GF-D8 (cell line): ENCODE measurements at regions not wholly inside any gene's neighbourhood (a gene's known extent, or its start where the extent isn't known, plus 50 kb on each side); places are given as distances from the start of the nearest gene placed in this dataset.
"Not testable (repeated sequence)": the region's sequence is repeated elsewhere in the genome, so short reads cannot be mapped to it uniquely, and the experiment has no call there.

ENCODE experiments used
- DNase-seq: peaks from one replicate; lab custom pipeline; 2025; lab: John Stamatoyannopoulos, UW

GRCh38 chr2:212871597-212871996 is 279.8 kb downstream of the IKZF2 start:
- DNase-seq, result no peak

GRCh38 chr2:212864186-212864585 is 287.2 kb downstream of the IKZF2 start:
- DNase-seq, result no peak

DNA sequence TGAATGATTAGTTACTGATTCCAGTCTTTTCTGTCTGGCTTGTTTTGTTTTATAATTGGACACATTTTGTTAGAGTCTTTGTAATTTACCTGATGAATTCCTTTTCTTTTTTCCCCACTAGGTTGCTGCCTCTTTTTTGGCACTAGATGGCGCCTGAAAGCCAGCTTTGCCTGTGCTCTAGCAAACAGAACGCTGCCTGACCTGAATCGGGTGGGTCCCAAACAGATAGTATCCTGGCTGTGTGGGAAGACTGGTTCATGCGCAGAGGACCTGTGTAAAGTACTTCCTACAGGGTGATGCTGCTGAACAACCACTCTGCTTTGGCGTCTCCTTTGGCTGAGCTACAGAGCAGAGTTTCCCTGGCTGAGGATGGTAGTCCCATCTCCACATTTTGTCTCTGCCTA is 288.2 kb downstream of the IKZF2 start:
- DNase-seq, result peak; percentile 64

DNA sequence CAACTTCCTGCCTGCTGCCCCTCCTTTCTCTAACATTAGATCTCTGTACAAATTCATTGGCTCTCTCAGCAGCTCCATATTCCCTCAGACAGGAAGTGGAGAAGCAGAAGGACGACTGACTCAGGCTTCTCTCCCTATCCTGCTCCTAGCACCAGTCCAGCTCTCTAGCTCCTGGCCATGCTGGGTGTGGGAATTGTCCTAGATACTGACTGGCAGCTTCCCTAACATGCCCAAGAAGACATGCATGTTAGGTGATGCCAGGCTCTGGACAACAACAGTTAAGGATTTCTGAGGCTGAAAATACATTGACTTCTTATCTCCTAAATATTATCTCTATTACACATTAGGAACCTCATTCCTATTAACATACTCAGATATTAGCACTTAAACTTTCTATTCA is 292.9 kb downstream of the IKZF2 start:
- no peak for DNase-seq

DNA sequence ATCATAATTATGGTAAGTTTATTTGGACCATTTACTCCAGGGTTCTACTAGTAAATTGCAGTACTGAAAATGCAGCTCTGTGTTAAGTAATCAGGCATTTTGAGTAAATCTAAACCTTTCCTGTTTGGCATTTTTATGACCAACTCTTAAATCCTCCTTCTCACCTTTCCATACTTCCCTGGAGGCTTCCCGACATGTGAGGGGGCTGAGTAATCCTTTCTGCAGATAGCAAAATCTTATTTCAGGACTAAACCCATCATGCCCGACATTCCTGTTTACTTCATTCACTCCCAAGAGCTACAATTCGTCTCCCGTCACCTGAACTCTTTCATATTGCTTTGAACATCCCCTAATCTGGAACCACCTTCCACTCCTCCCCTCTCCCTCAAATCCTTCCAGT is 296.6 kb downstream of the IKZF2 start:
- no peak for DNase-seq

GRCh38 chr2:212854116-212854515 is 297.3 kb downstream of the IKZF2 start:
- no peak for DNase-seq

DNA sequence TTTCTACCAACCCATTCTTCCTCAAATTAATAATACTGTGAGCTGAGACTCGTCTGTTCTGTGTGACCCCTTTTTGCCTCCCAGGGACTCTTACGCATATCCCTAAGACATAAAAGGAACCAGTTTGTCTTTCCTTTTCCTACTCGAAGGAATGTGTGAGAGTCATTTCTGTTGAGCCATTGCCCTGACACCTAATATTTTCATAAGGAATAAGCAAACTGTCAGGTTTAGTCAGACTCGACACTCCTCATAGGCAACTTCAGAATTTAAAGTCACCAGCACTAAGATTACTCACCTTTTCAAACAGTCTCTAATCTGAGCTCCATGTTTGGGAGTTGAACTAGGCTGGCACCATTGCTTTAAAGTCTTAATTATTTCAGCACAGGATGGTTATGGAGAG is 305.5 kb downstream of the IKZF2 start:
- no peak for DNase-seq

DNA sequence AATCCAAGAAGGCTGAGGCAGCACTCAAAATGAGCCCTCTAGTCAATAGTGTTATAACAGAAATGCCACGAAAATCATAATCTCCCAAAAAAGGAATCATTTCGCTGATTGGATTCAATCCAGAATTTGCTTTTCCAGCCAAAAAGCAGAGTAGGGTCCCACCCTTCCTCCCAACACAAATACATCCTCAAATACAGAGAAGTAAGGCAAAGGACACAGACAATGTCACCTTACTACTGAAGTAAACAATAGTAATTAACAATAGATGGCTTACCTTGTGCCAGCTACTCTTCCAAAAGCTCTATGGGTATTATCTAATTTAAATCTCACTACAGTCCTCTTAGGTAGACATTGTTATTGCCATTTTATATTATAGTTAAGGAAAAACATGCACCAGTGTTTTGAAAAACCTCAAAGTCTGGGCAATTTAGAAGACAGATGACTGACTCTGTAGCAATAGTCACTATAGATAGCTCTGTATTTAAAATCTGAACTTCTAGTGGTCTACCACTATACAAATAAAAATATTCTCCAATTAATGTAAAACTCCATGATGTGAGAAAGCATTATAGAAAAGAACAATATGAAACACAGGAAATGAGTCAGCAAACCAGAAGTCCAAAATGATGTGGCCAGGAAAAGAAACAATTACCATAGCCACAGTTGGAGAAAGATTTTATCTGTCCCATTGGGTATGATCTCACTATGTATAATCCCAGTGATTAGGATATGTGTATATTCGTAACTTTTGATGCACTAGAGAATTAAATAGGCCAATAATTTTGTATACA is 305.0 kb upstream of the ERBB4 start:
- peak; percentile 0 for DNase-seq

DNA sequence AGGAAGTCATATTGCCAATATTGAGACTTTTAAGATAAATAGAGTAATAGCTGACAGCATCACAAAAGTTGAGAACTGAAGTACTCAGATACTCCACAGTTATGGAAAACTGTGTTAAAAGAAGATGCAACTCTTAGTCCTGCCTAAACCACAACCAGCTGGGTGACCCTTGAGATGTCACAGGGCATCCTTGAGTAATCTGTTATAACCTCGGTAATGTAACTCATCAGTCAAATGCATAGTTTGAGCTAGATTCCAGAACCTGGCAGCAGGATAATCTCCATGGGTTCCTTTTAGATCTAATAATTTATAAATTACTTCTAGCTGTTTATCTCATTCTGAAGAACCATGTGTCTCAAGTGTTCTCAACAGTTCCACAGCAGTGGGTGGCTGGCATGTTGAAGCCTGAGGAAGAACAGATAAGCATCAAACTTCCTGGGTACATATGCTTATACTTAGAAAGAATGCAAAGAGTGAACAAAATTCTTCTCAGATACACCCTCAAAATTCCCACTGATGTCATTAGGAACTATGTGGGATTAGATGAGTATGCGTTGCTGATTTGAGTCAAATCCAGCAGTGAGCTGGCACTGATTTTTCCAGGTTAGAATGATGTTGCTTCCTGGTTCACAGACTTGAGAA is 304.1 kb upstream of the ERBB4 start:
- DNase-seq, result no peak

- DNase-seq, result no peak
Measured at GRCh38 chr2:212841460-212841859, 302.9 kb upstream of the ERBB4 start.

DNA sequence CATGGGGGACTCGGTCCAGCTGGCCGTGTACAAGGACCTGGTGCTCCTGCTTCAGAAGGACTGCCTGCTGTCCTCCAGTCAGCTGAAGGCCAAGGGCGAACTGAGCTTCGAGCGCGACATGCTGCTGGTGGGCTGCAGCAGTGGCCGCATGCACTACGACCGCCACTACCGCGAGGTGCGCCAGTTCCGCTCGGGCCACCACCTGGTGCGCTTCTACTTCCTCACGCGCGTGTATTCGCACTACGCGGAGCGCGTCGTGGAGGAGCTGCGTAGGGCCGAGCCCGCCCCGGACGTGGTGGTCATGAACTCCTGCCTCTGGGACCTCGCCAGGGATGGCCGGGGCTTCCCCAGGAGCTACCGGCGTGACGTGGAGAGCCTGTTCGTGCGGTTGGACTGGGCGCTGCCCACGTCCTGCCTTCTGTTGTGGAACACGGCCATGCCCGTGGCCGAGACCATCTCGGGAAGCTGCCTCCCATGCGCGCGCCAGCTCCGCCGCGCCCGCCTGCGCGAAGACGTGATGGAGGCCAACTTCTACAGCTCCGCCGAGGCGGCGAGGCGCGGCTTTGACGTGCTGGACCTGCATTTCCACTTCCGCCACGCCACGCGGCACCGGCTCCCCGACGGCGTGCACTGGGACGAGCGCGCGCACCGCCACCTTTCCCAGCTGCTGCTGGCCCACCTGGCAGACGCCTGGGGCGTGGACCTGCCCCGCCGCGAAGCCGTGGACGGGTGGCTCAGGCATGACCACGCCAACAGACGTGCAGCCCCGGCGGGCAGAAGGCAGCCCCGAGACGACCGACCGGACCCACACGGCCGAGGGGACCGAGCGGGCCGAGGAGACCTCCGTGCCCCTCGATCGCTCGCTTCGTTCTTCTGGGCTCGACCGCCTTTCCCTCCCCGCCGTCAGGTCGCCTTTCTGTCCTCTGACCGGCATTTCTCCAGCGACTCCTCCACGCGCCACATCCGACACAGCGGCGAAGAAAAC is 293.9 kb upstream of the ERBB4 start:
- no peak for DNase-seq

DNA sequence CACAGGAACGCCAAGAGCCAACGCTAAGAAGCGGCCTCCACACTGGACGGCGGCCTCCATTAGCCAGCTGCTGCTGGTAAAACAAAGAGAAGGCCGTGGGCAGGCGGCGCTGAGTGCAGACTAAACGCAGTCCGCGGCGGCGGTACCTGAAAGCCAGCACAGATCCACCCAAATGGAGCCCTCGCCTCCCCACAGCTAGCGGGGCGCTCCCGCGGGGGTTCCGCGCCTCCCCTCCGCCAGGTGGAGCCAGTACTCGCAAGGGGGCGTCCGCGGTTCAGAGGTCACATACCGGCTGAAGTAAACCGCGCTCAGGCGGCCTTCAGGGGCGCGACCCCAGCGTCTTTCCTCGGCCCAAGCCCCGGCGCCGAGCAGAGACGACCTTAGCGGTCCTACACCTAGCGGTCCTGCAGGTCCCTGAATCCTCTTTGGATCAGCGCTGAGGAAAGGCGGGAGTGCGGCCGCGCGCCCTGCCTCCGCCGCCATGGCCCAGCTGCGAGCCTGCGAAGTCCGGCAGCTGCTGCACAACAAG is 293.1 kb upstream of the ERBB4 start:
- DNase-seq, result no peak

GRCh38 chr2:212816267-212816666 is 277.7 kb upstream of the ERBB4 start:
- DNase-seq, result no peak

DNA sequence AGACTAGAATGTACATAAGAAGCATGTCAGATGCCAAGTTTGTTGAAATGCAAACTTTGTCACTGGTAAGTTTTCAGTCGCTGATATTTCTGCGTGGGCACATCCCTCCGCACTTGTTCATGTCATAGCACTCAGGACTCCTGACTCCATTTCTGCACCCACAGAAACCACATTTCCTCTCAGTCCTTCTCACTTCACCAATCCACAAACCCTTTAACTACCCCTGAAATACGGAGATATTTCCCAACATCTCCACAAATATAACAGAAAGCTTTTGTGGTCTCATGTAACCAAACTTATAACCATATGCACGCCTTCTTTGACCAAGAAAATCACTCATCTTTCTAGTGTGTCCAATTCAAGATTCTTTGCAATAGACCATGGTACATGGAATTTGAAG is 276.9 kb upstream of the ERBB4 start:
- peak; percentile 83 for DNase-seq

DNA sequence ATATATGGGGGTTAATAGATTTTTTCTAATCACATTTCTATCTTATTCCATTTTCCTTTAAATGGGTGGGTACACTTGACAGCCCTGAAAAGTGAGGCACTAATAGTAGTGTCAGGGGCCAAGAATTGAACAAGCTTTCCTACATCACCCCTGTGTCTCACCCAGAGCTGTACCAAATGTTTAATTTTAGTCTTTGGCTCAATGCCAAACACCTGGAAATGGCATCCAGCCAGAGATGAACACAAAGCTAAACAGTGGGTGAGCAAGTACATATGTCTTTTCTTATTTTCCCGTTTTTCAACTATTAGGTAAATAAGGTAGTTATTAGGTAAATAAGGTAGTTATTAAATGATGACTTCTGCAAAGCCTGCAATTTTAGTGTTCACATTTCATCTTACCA is 276.3 kb upstream of the ERBB4 start:
- no peak for DNase-seq

DNA sequence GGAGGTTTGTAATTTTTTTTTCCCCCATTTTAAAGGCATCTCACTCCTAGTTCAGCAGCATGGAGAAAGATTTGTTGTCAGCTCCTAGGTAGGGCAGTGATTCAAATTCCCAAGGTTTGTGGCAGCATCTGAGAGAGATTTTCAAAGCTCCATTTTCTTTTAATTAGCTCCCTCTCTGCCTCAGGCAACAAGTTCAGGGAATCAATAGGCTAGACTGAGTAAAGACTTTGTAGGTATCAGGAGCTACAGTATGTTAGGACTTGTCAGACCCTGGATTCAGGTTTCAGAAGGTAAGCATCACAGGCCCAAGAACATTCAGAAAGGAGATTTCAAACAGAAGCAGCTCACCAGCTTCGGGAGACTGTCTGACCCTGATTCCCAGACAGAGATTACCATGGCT is 273.3 kb upstream of the ERBB4 start:
- no peak for DNase-seq

DNA sequence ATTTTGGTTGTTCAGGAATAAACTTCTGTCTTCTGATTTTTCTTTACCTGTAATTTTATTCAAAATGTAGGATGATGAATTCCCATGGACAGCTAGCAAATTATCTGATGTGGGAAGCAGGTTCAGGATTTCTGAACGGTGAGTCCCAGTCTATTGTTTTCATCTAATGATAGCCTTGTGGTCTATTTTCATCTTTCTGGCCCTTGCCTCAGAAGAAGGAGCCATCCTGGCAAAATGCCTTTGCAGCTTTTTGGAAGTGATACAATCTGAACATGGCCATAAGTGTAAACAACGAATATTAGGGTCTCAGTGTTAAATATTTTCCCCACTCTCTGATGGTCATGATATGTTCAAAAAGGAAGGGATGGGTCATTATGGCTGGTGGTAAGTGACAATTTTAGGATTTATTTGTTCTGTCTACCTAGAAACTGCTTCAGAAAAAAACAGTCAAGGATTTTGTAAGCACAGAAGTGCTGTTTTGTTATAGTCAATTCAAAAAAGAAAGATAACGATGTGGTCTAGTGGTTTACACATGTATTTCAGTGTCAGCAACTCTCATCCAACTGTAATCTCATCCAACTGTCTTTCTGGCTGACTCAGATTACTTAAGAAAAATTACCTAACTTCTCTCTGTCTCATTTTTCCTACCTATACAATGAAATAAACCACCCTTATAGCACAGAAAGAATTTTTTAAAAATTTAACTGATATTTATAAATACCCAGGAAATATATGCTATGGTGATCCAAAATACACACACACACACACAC is 272.6 kb upstream of the ERBB4 start:
- DNase-seq, result no peak

GRCh38 chr2:212797484-212798205 is 259.0 kb upstream of the ERBB4 start:
- DNase-seq, result no peak

DNA sequence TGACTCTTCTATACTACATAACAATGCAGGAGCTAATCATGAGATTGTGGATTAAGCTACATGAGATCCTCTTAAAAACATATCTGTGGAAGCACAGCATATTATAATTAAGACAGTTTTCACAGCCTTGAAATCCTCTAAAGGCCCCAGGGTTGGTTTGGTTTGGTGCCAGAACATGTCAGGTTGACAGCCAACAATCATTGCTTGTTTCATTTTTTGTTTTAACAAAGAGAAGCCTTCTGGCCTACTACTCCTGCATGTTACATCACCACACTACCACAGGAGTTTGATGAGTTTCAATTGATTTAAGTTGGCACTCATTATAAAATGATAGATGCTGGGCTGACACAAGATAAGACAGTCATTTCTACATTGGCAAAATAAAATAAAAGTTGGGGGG is 255.9 kb upstream of the ERBB4 start:
- DNase-seq, result no peak

- DNase-seq, result no peak
Measured at GRCh38 chr2:212791569-212791968, 253.0 kb upstream of the ERBB4 start.

DNA sequence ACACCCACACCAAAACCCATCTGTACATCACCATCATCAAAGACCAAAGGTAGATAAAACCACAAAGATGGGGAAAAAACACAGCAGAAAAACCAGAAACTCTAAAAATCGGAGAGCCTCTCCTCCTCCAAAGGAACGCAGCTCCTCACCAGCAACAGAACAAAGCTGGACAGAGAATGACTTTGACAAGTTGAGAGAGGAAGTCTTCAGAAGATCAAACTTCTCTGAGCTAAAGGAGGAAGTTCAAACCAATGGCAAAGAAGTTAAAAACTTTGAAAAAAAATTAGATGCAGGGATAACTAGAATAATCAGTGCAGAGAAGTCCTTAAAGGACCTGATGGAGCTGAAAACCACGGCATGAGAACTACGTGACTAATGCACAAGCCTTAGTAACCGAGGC is 247.5 kb upstream of the ERBB4 start:
- not testable (repeated sequence) for DNase-seq
